Suprapubic skin (tissue), 4 donors: ENCODE measurements at regions not wholly inside any gene's neighbourhood (a gene's known extent, or its start where the extent isn't known, plus 50 kb on each side); places are given as distances from the start of the nearest gene placed in this dataset.

ENCODE experiments used
- DNase-seq, 2 donors: peaks; one replicate each; pipeline ENCODE4 v3.0.0-alpha.2; 2019; ENCODE audit warnings: low spot score in 2 of 2
- H3K27ac ChIP-seq: fragments of 200-600 bp; sonication (generic); one replicate; pipeline ENCODE4 v1.5.1; 2019
- H3K27me3 ChIP-seq: fragments of 200-600 bp; sonication (generic); one replicate; pipeline ENCODE4 v1.5.1; 2019
- H3K36me3 ChIP-seq: fragments of 200-600 bp; sonication (generic); one replicate; pipeline ENCODE4 v1.5.1; 2019
- H3K4me1 ChIP-seq: fragments of 200-600 bp; sonication (generic); one replicate; pipeline ENCODE4 v1.5.1; 2019
- H3K4me3 ChIP-seq: fragments of 200-600 bp; sonication (generic); one replicate; pipeline ENCODE4 v1.5.1; 2019; ENCODE audit warnings: mild to moderate bottlenecking
- H3K9me3 ChIP-seq: fragments of 200-600 bp; sonication (generic); one replicate; pipeline ENCODE4 v1.5.1; 2019
- CTCF ChIP-seq, 2 donors: fragments of 200-600 bp in 1 of 2; fragments of 450-650 bp in 1 of 2; sonication (generic) in 1 of 2; IDR thresholded peaks; one replicate each; pipeline ENCODE4 v1.5.1; 2016 to 2019; ENCODE audit warnings: antibody characterized with exemption in 2 of 2, mild to moderate bottlenecking in 1 of 2, moderate library complexity in 1 of 2
- EP300 ChIP-seq: sonication (generic); formaldehyde crosslinking; IDR thresholded peaks from one replicate; pipeline ENCODE4 v1.6.1; 2017; ENCODE audit warnings: antibody characterized with exemption
- POLR2A ChIP-seq, 2 donors: fragments of 450-650 bp; IDR thresholded peaks; one replicate each; pipeline ENCODE4 v1.6.1; 2017; ENCODE audit warnings: antibody characterized with exemption in 2 of 2, mild to moderate bottlenecking in 2 of 2, moderate library complexity in 2 of 2
- POLR2AphosphoS5 ChIP-seq, 3 donors: sonication (generic); formaldehyde crosslinking; IDR thresholded peaks; one replicate each; pipeline ENCODE4 v1.6.1; 2017; ENCODE audit warnings: antibody characterized with exemption in 3 of 3
- WGBS: methylation state at CpG from one replicate; pipeline ENCODE4 v1.1.5; 2018; 5-methylcytosine and 5-hydroxymethylcytosine counted together

- Histone ChIP-seq H3K27ac (no peak overlapping the region), H3K9me3 (no peaks in the 10 kb centered on the region), H3K4me3 (no peak overlapping the region), H3K27me3 (no peaks in the 10 kb centered on the region), H3K36me3 (no peaks in the 10 kb centered on the region), H3K4me1 (no peaks in the 10 kb centered on the region)
- WGBS: 94% methylated on average over 1 of the region's 1 CpG
- DNase-seq: no peak
- no peak for TF ChIP-seq POLR2AphosphoS5 (IDR thresholded peaks at IDR 0.05)
- TF ChIP-seq POLR2A (IDR thresholded peaks at IDR 0.05): no peak
- TF ChIP-seq CTCF (IDR thresholded peaks at IDR 0.05): no peak
- no peak for TF ChIP-seq EP300
Observed at GRCh38 chr15:47415539-47415971, 301.8 kb upstream of the SEMA6D start.

GRCh38 chr15:47422881-47423665 is 294.2 kb upstream of the SEMA6D start:
- Histone ChIP-seq H3K4me3 (no peak overlapping the region), H3K27me3 (no peaks in the 10 kb centered on the region), H3K9me3 (no peaks in the 10 kb centered on the region), H3K27ac (no peak overlapping the region), H3K36me3 (no peaks in the 10 kb centered on the region), H3K4me1 (no peaks in the 10 kb centered on the region)
- TF ChIP-seq POLR2A (IDR thresholded peaks at IDR 0.05): no peak
- no peak for TF ChIP-seq EP300
- no peak for TF ChIP-seq POLR2AphosphoS5 (IDR thresholded peaks at IDR 0.05)
- no peak for TF ChIP-seq CTCF (IDR thresholded peaks at IDR 0.05)
- no peak for DNase-seq
- WGBS: 29% methylated on average over 1 of the region's 1 CpG

GRCh38 chr15:47427463-47427862 is 289.8 kb upstream of the SEMA6D start:
- Histone ChIP-seq H3K27me3 (no peaks in the 10 kb centered on the region), H3K4me1 (no peaks in the 10 kb centered on the region), H3K27ac (no peak overlapping the region), H3K36me3 (no peaks in the 10 kb centered on the region), H3K9me3 (no peaks in the 10 kb centered on the region), H3K4me3 (no peak overlapping the region)
- TF ChIP-seq EP300: no peak
- no peak for TF ChIP-seq POLR2A (IDR thresholded peaks at IDR 0.05)
- no peak for TF ChIP-seq CTCF (IDR thresholded peaks at IDR 0.05)
- no peak for TF ChIP-seq POLR2AphosphoS5 (IDR thresholded peaks at IDR 0.05)
- WGBS: 82% methylated on average over 1 of the region's 1 CpG
- DNase-seq: no peak

GRCh38 chr15:47429376-47429775 is 287.9 kb upstream of the SEMA6D start:
- Histone ChIP-seq H3K36me3 (no peaks in the 10 kb centered on the region), H3K4me3 (no peak overlapping the region), H3K9me3 (no peaks in the 10 kb centered on the region), H3K27ac (no peak overlapping the region), H3K27me3 (no peaks in the 10 kb centered on the region), H3K4me1 (no peaks in the 10 kb centered on the region)
- no peak for TF ChIP-seq POLR2AphosphoS5 (IDR thresholded peaks at IDR 0.05)
- TF ChIP-seq EP300: no peak
- no peak for TF ChIP-seq POLR2A (IDR thresholded peaks at IDR 0.05)
- TF ChIP-seq CTCF (IDR thresholded peaks at IDR 0.05): no peak
- no peak for DNase-seq
- WGBS: 96% methylated on average over 1 of the region's 1 CpG

GRCh38 chr15:47431501-47431900 is 285.8 kb upstream of the SEMA6D start:
- TF ChIP-seq POLR2AphosphoS5 (IDR thresholded peaks at IDR 0.05) (no peak), POLR2A (IDR thresholded peaks at IDR 0.05) (no peak), EP300 (no peak), CTCF (IDR thresholded peaks at IDR 0.05) (no peak)
- H3K27ac ChIP-seq: no peak overlapping the region
- DNase-seq: no peak
- H3K9me3 ChIP-seq: no peaks in the 10 kb centered on the region
- no peak overlapping the region for H3K4me3 ChIP-seq
- no peaks in the 10 kb centered on the region for H3K4me1 ChIP-seq
- WGBS: 87% methylated on average over 3 of the region's 3 CpGs
- H3K27me3 ChIP-seq: no peaks in the 10 kb centered on the region
- H3K36me3 ChIP-seq: no peaks in the 10 kb centered on the region
